WTC11 (cell line): ENCODE measurements at regions not wholly inside any gene's neighbourhood (a gene's known extent, or its start where the extent isn't known, plus 50 kb on each side); places are given as distances from the start of the nearest gene placed in this dataset.

Source experiments
- ATAC-seq: fragments of 200-7000 bp; cut with Tn5 transposase; 2 replicates; pipeline ENCODE4 v1.10.0; 2021; ENCODE audit warnings: mild to moderate bottlenecking, moderate library complexity
- CTCF ChIA-PET: fragments of 300-600 bp; sonication (Branson Sonifier 250); formaldehyde crosslinking; loops from one replicate; lab custom pipeline; 2021; ENCODE audit warnings: antibody characterized with exemption; lab: Charles Lee
- POLR2A ChIA-PET: fragments of 350-600 bp; sonication (Branson Sonifier 250); formaldehyde crosslinking; loops from one replicate; lab custom pipeline; 2021; ENCODE audit warnings: antibody characterized with exemption; lab: Charles Lee
- DNase-seq: peaks from one replicate; pipeline ENCODE4 v3.0.0; 2021; ENCODE audit warnings: low spot score
- H3K27ac Mint-ChIP-seq: 2 replicates; pipeline ENCODE4 v1.8.0; 2021; ENCODE audit warnings: mixed read lengths
- H3K27me3 Mint-ChIP-seq: 2 replicates; pipeline ENCODE4 v1.8.0; 2021; ENCODE audit warnings: low read depth, mild to moderate bottlenecking, moderate library complexity, mixed read lengths
- H3K36me3 Mint-ChIP-seq: 2 replicates; pipeline ENCODE4 v1.8.0; 2021; ENCODE audit warnings: mixed read lengths
- H3K4me1 Mint-ChIP-seq: 2 replicates; pipeline ENCODE4 v1.8.0; 2022; ENCODE audit warnings: mixed read lengths
- H3K4me3 Mint-ChIP-seq: 2 replicates; pipeline ENCODE4 v1.8.0; 2021; ENCODE audit warnings: mild to moderate bottlenecking, moderate library complexity, mixed read lengths
- H3K9me3 Mint-ChIP-seq: 2 replicates; pipeline ENCODE4 v1.8.0; 2021; ENCODE audit warnings: mixed read lengths
- CBFB ChIP-seq: sonication (generic); formaldehyde crosslinking; IDR thresholded peaks from 2 replicates; pipeline ENCODE4 v1.8.1; 2022; ENCODE audit warnings: mild to moderate bottlenecking, low read depth, missing genetic modification reagents
- CREM ChIP-seq: sonication (generic); formaldehyde crosslinking; IDR thresholded peaks from 2 replicates; pipeline ENCODE4 v1.8.1; 2022; ENCODE audit warnings: mild to moderate bottlenecking, missing genetic modification reagents, moderate library complexity
- EMX1 ChIP-seq: fragments of 250-450 bp; sonication (Bioruptor Pico); IDR thresholded peaks from 2 replicates; pipeline ENCODE4 v1.8.0; 2021; ENCODE audit warnings: mild to moderate bottlenecking
- ETV6 ChIP-seq: sonication (generic); formaldehyde crosslinking; IDR thresholded peaks from 2 replicates; pipeline ENCODE4 v1.8.1; 2022; ENCODE audit warnings: mild to moderate bottlenecking, missing genetic modification reagents
- FOXJ3 ChIP-seq: sonication (generic); formaldehyde crosslinking; IDR thresholded peaks from 2 replicates; pipeline ENCODE4 v1.9.0; 2021; ENCODE audit warnings: missing genetic modification reagents, mild to moderate bottlenecking, borderline replicate concordance
- NFE2L1 ChIP-seq: sonication (generic); formaldehyde crosslinking; IDR thresholded peaks from 2 replicates; pipeline ENCODE4 v1.8.1; 2023; ENCODE audit warnings: missing genetic modification reagents
- RORB ChIP-seq: fragments of 250-450 bp; sonication (Bioruptor Pico); IDR thresholded peaks from 2 replicates; pipeline ENCODE4 v1.9.0; 2021; ENCODE audit warnings: mild to moderate bottlenecking
- SMAD4 ChIP-seq: sonication (generic); formaldehyde crosslinking; IDR thresholded peaks from 2 replicates; pipeline ENCODE4 v1.8.0; 2022; ENCODE audit warnings: mild to moderate bottlenecking, missing genetic modification reagents
- TCF7 ChIP-seq: sonication (generic); formaldehyde crosslinking; IDR thresholded peaks from 2 replicates; pipeline ENCODE4 v1.8.0; 2022; ENCODE audit warnings: mild to moderate bottlenecking, low read depth, missing genetic modification reagents, moderate library complexity
- ZBTB21 ChIP-seq: sonication (generic); formaldehyde crosslinking; IDR thresholded peaks from 2 replicates; pipeline ENCODE4 v1.8.1; 2023; ENCODE audit warnings: mild to moderate bottlenecking, missing genetic modification reagents, borderline replicate concordance
- ZNF263 ChIP-seq: sonication (generic); formaldehyde crosslinking; IDR thresholded peaks from 2 replicates; pipeline ENCODE4 v1.8.1; 2022; ENCODE audit warnings: low read depth, mild to moderate bottlenecking, moderate library complexity, missing genetic modification reagents
- TF ChIP-seq, protein P1 (sequence below): sonication (generic); formaldehyde crosslinking; IDR thresholded peaks from 2 replicates; pipeline ENCODE4 v1.8.0; 2023; ENCODE audit warnings: missing genetic modification reagents
- TF ChIP-seq, protein P2 (sequence below): sonication (generic); formaldehyde crosslinking; IDR thresholded peaks from 2 replicates; pipeline ENCODE4 v1.8.1; 2022; ENCODE audit warnings: missing genetic modification reagents, borderline replicate concordance
- TF ChIP-seq, protein P3 (sequence below): sonication (generic); formaldehyde crosslinking; IDR thresholded peaks from 2 replicates; pipeline ENCODE4 v1.8.1; 2023; ENCODE audit warnings: mild to moderate bottlenecking, missing genetic modification reagents
- TF ChIP-seq, protein P4 (sequence below): fragments of 250-450 bp; sonication (Bioruptor Pico); IDR thresholded peaks from 2 replicates; pipeline ENCODE4 v1.9.0; 2021; ENCODE audit warnings: mild to moderate bottlenecking
- TF ChIP-seq, protein P5 (sequence below): sonication (generic); formaldehyde crosslinking; IDR thresholded peaks from 2 replicates; pipeline ENCODE4 v1.8.0; 2023; ENCODE audit warnings: missing genetic modification reagents, mild to moderate bottlenecking, borderline replicate concordance
- TF ChIP-seq, protein P6 (sequence below): sonication (generic); formaldehyde crosslinking; IDR thresholded peaks from 2 replicates; pipeline ENCODE4 v1.8.1; 2022; ENCODE audit warnings: low read depth, missing genetic modification reagents, borderline replicate concordance

DNA sequence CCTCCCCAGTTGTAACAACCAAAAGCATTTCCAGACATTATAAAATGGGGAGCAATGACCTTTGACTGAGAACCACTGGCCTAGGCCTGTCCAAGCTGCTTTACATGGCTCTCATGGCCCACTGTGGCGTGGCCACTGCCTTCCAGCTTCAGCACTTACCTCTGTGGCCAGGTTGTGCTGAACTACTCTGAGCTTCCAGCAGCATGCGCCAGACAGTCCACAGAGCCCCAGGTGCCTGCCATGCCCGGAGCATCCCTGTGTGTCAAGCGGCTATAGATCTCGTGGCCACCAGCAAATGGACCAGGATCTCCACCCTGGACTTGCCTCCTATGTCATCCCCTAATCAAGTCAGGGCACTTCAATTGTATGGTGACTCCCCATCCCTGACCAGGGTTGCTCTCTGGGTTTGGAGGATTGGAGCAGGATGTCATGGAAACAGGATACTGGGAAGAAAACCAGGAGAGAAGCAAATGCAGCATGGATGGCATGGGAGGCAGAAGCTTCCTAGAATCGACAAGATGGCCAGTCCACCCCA is 199.7 kb downstream of the UACA start:
- no peak overlapping the region for H3K27ac Mint-ChIP-seq
- no peak for ATAC-seq
- H3K9me3 Mint-ChIP-seq, result no peaks in the 10 kb centered on the region
- no peaks in the 10 kb centered on the region for H3K36me3 Mint-ChIP-seq
- ChIA-PET CTCF (interaction anchor here (1.0 to 1.9 kb wide), 5 partner anchors 12 to 159 kb away, joined by 4 to 6 read pairs (median 4); no protein-coding TSS in a partner anchor), POLR2A (no interaction called here)
- TF ChIP-seq FOXJ3 (CRISPR knock-in tag) (no peak), NFE2L1 (CRISPR knock-in tag) (no peak), CBFB (no peak), ZNF263 (no peak)
- TF ChIP-seq, protein P1, sequence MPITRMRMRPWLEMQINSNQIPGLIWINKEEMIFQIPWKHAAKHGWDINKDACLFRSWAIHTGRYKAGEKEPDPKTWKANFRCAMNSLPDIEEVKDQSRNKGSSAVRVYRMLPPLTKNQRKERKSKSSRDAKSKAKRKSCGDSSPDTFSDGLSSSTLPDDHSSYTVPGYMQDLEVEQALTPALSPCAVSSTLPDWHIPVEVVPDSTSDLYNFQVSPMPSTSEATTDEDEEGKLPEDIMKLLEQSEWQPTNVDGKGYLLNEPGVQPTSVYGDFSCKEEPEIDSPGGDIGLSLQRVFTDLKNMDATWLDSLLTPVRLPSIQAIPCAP (CRISPR knock-in tag), result no peak
- TF ChIP-seq, all 79 proteins: peak for 0
- no peak overlapping the region for H3K4me3 Mint-ChIP-seq
- no peaks in the 10 kb centered on the region for H3K27me3 Mint-ChIP-seq
- DNase-seq, result no peak
- H3K4me1 Mint-ChIP-seq, result peaks cover 6% of the 10 kb centered on the region

DNA sequence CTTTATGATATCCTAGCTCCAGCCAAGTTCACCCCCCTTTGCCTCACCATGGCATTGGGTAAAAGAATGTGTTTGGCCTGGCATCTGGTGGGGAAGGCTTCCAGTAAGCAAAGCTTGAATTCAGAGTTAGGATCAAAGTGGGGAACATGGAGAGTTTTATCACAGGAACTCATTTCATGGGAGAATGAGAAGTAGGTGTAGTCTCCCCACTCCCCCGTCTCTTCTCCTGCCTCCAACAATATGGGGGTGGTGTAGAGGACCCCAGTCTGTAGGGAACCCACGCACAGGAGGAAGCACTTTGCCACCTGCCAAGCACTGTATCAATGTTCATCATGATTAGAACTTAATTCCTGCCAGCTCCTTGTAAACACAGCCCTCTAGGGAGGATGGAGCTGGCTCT is 200.5 kb downstream of the UACA start:
- H3K27ac Mint-ChIP-seq, result no peak overlapping the region
- H3K9me3 Mint-ChIP-seq, result no peaks in the 10 kb centered on the region
- peaks cover 6% of the 10 kb centered on the region for H3K4me1 Mint-ChIP-seq
- H3K27me3 Mint-ChIP-seq, result no peaks in the 10 kb centered on the region
- TF ChIP-seq ETV6 (CRISPR knock-in tag) (no peak), CREM (CRISPR knock-in tag) (no peak), EMX1 (CRISPR knock-in tag) (no peak), TCF7 (CRISPR knock-in tag) (no peak), SMAD4 (CRISPR knock-in tag) (no peak), ZBTB21 (CRISPR knock-in tag) (no peak), RORB (no peak)
- TF ChIP-seq, protein P2, sequence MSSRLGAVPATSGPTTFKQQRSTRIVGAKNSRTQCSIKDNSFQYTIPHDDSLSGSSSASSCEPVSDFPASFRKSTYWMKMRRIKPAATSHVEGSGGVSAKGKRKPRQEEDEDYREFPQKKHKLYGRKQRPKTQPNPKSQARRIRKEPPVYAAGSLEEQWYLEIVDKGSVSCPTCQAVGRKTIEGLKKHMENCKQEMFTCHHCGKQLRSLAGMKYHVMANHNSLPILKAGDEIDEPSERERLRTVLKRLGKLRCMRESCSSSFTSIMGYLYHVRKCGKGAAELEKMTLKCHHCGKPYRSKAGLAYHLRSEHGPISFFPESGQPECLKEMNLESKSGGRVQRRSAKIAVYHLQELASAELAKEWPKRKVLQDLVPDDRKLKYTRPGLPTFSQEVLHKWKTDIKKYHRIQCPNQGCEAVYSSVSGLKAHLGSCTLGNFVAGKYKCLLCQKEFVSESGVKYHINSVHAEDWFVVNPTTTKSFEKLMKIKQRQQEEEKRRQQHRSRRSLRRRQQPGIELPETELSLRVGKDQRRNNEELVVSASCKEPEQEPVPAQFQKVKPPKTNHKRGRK, result no peak
- TF ChIP-seq, protein P3, sequence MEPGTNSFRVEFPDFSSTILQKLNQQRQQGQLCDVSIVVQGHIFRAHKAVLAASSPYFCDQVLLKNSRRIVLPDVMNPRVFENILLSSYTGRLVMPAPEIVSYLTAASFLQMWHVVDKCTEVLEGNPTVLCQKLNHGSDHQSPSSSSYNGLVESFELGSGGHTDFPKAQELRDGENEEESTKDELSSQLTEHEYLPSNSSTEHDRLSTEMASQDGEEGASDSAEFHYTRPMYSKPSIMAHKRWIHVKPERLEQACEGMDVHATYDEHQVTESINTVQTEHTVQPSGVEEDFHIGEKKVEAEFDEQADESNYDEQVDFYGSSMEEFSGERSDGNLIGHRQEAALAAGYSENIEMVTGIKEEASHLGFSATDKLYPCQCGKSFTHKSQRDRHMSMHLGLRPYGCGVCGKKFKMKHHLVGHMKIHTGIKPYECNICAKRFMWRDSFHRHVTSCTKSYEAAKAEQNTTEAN (CRISPR knock-in tag), result no peak
- TF ChIP-seq, protein P4, sequence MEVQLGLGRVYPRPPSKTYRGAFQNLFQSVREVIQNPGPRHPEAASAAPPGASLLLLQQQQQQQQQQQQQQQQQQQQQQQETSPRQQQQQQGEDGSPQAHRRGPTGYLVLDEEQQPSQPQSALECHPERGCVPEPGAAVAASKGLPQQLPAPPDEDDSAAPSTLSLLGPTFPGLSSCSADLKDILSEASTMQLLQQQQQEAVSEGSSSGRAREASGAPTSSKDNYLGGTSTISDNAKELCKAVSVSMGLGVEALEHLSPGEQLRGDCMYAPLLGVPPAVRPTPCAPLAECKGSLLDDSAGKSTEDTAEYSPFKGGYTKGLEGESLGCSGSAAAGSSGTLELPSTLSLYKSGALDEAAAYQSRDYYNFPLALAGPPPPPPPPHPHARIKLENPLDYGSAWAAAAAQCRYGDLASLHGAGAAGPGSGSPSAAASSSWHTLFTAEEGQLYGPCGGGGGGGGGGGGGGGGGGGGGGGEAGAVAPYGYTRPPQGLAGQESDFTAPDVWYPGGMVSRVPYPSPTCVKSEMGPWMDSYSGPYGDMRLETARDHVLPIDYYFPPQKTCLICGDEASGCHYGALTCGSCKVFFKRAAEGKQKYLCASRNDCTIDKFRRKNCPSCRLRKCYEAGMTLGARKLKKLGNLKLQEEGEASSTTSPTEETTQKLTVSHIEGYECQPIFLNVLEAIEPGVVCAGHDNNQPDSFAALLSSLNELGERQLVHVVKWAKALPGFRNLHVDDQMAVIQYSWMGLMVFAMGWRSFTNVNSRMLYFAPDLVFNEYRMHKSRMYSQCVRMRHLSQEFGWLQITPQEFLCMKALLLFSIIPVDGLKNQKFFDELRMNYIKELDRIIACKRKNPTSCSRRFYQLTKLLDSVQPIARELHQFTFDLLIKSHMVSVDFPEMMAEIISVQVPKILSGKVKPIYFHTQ (CRISPR knock-in tag), result no peak
- TF ChIP-seq, protein P5, sequence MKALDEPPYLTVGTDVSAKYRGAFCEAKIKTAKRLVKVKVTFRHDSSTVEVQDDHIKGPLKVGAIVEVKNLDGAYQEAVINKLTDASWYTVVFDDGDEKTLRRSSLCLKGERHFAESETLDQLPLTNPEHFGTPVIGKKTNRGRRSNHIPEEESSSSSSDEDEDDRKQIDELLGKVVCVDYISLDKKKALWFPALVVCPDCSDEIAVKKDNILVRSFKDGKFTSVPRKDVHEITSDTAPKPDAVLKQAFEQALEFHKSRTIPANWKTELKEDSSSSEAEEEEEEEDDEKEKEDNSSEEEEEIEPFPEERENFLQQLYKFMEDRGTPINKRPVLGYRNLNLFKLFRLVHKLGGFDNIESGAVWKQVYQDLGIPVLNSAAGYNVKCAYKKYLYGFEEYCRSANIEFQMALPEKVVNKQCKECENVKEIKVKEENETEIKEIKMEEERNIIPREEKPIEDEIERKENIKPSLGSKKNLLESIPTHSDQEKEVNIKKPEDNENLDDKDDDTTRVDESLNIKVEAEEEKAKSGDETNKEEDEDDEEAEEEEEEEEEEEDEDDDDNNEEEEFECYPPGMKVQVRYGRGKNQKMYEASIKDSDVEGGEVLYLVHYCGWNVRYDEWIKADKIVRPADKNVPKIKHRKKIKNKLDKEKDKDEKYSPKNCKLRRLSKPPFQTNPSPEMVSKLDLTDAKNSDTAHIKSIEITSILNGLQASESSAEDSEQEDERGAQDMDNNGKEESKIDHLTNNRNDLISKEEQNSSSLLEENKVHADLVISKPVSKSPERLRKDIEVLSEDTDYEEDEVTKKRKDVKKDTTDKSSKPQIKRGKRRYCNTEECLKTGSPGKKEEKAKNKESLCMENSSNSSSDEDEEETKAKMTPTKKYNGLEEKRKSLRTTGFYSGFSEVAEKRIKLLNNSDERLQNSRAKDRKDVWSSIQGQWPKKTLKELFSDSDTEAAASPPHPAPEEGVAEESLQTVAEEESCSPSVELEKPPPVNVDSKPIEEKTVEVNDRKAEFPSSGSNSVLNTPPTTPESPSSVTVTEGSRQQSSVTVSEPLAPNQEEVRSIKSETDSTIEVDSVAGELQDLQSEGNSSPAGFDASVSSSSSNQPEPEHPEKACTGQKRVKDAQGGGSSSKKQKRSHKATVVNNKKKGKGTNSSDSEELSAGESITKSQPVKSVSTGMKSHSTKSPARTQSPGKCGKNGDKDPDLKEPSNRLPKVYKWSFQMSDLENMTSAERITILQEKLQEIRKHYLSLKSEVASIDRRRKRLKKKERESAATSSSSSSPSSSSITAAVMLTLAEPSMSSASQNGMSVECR, result no peak
- TF ChIP-seq, protein P6, sequence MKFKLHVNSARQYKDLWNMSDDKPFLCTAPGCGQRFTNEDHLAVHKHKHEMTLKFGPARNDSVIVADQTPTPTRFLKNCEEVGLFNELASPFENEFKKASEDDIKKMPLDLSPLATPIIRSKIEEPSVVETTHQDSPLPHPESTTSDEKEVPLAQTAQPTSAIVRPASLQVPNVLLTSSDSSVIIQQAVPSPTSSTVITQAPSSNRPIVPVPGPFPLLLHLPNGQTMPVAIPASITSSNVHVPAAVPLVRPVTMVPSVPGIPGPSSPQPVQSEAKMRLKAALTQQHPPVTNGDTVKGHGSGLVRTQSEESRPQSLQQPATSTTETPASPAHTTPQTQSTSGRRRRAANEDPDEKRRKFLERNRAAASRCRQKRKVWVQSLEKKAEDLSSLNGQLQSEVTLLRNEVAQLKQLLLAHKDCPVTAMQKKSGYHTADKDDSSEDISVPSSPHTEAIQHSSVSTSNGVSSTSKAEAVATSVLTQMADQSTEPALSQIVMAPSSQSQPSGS (CRISPR knock-in tag), result no peak
- H3K4me3 Mint-ChIP-seq, result no peak overlapping the region
- no peaks in the 10 kb centered on the region for H3K36me3 Mint-ChIP-seq
- CTCF ChIA-PET, result interaction anchor here (1.0 to 1.9 kb wide), 5 partner anchors 13 to 160 kb away, joined by 4 to 6 read pairs (median 4); no protein-coding TSS in a partner anchor
- ATAC-seq (no peak), DNase-seq (no peak)
- POLR2A ChIA-PET, result no interaction called here
